NCI-H1694 (cell line): ENCODE measurements at regions not wholly inside any gene's neighbourhood (a gene's known extent, or its start where the extent isn't known, plus 50 kb on each side); places are given as distances from the start of the nearest gene placed in this dataset.
"Not testable (repeated sequence)": the region's sequence is repeated elsewhere in the genome, so short reads cannot be mapped to it uniquely, and the experiment has no call there.

Source experiments
- DNase-seq: peaks from one replicate; lab custom pipeline; 2025; lab: John Stamatoyannopoulos, UW

DNA sequence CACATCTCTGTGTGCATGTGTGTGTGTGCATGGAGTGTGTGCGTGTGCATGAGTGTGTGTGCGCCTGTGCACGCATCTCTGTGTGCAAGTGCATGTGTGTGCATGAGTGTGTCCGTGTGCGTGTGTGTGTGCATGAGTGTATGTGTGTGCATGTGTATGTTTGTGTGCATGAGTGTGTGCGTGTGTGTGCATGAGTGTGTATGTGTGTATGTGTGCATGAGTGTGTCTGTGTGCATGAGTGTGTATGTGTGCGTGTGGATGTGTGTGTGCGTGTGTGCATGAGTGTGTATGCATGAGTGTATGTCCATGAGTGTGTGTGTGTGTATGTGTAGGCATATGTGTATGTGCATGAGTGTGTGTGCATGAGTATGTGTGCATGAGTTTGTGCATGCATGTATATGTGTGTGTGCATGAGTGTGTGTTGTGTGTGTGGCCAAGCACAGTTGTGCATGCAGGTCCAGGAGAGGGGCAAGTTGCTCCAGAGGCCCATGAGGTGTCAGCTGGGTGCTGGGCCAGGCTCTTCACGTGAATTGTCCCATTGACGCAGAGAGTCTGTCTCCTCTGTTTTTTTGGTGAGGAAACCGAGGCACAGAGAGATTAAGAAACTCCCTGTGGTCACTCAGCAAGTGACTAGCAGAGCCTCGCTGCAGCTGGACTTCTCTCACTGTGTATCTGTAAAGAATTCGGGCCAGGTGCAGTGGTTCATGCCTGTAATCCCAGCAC lies 75.5 kb downstream of the ASB1 start:
- no peak for DNase-seq

DNA sequence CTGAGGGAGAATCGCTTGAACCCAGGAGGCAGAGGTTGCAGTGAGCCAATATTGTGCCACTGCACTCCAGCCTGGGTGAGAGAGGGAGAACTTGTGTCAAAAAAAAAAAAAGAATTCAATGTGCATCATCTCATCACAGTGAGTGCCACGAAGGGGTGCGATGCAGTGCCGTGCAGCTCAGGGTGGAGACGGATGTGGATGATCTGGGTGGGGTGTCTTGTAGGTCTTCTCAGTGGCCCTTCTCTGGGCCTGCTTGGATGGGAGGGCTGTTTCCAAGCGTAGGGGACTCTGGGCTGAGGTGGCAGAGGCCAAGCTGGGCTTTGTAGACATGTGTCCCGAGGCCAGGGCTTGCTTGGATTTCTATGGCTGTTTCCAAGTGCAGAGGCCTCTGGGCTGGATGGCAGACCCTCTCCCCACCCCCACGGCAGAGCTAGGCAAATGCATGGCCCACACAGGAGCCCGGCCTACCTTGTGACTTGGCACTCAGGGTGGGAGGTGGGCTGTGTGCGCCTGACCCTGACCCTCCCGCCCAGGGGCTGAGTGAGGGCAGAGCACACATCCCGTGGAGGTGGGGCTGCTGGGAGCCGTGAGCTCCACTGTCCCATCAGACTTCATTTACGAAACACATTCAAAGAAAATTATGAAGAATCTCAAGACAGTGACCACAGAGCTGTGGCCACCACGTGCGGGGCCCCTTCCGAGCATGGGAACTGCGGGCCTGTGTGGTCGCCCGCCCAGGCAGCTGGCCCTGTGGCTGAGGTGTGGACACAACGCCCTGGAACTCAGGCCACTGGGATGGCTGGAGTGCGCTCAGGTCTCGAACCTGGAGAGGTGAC lies 76.4 kb downstream of the ASB1 start:
- DNase-seq = no peak

DNA sequence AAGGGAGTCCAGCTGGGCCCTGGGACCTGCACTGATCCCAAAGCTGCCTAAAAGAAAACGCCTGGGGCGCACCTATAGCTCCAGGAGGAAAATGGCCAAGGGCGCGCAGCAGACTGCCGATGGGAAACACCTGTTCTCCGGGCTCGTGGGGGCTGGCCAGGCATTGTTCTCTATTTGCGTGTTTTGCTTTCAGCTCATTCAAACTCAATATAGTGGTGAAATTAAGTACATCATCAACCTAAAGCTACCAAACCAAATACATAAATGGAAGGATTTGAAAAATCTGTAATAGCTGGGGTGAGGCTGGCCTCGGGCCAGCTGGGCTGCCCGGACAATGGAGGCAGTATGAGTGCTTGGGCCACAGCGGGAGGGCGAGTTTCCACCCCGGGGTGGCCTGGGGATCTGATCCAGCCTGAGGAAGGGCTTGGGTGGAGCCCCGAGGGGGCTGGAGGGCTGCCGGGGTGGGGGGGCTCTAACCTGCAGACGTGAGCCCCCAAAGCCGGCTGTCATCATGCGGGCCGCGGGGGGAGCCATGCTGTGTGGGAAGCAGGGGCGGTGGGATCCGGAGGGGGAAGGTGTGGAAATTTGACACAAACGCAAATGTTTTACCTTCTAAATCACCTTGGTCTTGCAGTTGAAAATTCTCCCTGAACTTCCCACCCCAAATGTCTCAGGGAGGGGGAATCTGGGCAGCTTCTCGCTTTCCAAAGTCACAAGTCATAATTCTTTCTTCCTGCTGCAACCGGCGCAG lies 77.6 kb downstream of the ASB1 start:
- no peak for DNase-seq

DNA sequence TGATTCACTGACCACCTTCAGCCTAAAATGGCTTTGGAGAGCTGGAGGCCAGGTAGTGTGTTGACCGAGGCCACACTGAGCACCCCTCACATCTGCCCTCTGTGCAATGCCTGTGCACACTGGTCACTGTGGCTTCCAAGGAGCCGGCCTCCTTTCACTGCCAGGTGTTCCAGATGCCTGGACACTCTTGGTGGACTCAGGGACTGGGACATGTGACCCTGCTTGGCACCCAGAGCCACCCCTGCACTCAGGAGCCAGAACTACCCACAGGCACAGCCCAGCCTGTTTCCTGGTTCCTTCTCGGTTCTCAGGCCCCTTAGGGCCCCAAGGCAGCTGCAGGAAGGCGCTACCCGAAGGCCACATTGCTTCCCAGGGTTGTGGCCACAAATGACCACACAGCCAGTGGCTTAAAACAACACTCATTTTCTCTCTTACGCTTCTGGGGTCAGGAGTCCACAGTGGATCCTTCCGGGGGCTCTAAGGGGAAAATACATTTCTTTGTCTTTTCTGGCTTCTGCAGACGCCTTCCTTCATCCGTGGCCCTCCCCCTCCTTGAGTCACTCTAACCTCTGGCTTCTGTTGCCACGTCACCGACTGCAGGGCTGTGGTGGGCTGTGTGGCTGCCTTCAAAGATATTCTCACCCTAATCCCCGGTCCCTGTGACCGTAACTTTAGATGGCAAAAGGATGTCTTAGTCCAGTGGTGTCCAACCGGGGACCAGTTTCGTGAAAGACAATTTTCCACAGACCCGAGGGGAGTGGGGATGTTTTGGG lies 78.6 kb downstream of the ASB1 start:
- DNase-seq = no peak

DNA sequence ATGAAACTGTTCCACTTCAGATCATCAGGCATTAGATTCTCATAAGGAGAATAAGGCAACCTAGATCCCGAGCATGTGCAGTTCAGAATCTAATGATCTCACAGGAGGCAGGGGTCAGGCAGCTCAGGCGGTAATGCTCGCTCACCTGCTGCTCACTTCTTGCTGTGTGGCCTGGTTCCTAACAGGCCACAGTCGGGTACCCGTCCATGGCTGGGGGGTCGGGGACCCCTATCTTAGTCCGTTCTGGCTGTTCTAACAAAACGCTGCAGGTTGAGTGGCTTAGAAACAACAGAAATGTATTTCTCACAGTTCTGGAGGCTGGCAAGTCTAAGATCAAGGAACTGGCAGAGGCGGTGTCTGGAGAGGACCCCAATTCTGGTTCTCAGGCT lies 79.2 kb downstream of the ASB1 start:
- DNase-seq = no peak

DNA sequence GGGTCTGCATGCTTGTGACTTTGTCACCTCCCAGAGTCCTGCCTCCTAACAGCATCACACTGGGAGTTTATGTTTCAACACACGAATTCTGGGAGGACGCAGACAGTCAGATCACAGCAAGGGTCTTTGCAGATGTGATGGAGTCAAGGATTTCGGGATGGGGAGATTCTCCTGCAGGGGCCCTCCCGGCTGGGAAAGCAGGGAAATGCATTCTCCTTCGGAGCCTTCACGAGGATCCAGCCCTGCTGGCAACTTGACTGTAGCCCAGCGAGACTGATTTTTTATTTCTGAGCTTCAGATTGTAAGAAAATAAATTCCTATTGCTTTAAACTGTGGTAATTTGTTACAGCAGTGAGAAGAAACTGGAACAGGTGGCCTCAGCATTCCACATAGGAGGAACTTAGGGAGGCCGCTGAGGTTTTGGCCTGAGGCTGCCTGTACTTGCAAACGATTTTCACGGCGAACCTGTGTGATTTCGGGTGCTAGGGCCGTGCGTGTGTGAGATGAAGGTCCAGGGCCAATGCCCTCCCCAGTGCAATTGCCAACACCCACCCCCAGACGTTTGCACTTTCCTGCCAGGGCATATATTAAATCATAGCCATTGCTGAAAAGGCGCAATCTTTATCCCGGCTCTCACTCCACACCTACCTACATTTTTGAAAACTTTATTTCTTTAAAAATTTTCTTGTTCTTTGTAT lies 79.8 kb downstream of the ASB1 start:
- DNase-seq = no peak

DNA sequence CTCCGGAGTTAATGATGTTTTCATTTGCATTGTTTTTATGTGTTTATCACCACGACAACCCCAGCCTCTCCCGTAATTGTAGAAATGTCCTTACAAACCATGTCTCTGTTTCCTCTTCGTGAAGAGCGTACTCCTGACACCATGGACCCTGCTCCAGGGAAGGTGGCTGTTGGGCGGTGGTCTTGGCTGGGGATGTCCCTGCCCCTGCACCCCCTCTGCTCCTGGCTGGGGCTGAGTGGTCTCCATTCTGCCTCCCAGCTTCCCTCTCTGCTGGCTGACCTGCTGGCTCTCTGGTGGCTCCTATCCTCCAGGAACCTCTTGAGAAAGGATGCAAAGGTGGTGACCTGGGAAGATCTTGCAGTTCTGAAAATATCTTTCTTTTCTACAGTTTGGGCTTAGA lies 81.1 kb downstream of the ASB1 start:
- no peak for DNase-seq

DNA sequence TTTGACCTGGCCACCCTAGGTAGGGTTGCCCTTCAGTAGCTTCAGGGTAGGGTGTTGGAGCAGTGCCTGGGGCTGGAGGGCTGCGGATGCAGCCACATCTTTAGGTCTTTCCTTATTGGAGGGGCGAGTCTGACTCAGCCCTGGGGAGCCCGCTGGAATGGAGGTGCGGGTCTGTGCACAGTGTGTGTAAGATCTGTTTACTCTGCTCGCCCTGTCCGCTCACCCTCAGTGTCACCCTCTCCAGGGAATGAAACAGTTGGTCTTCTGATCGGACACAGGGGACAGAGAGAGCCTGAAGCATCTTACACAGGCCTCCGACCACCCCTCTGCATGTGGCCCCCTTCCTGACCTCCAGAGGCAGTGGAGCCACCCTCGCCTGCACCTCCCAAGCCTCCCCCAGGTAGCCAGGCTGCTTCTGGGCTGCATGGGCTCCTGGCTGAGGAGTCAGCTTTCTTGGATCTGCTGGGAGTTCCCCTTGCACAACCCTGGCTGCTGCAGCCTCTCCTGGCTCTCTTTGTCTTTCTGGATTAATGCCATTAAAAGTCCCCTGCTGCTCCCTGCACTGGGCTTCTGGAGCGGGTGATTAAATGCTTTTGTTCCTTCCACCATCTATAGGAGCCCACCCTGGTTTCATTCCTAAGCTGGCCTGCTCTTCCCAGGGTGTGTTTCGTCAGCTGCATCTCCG lies 82.6 kb downstream of the ASB1 start:
- DNase-seq = no peak

DNA sequence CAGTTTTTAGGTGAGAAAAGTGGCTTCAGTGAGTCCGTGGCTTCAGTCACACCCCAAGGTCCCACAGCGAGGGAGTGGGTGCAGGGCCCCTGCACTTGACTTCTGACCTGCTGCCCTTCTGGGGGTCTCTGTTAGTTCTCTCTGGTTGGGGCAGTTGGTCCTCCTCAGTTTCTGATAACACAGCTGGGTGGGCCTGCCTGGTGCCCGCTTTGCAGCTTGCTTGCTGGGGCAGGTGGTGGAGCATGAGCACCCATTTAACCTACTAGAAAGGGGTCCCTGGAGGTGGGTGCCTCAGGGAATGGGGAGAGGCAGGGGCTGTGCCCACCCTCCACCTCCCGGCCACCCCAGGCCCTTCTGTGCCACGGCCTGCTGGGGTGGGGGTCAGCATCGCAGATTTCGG lies 83.2 kb downstream of the ASB1 start:
- no peak for DNase-seq

DNA sequence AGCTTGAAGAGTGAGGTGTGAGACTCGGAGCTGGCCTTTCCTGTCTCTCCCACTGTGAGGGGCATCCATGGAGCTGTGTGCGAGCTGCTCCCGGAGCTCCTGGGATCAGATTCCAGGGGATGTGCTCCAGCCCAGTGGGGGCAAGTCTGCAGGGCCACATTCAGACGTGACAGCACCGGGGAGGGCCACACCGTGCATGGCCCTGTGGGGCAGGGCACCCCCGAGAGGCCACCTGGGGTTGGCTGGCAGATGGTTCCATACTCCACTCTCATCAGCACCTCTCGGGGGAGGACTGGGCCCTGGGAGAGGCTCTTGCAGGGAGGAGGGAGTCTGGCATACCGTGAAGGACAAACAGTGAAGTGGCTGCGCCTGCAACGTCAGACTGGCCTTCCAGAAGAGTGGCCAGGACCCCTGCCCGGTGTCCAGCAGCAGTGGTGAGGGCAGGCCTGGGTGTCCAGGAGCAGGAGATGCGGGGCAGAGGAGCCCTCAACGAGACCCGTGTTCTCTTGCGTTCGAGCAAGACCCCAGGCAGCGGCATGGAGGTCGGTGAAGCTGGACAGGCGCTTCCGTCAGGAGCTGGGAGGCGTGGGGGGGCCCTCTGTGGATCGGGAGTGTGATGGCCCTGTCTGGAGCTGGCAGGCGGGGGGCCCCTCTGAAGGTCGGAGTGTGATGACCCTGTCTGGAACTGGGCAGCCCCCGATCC lies 84.3 kb downstream of the ASB1 start:
- no peak for DNase-seq

DNA sequence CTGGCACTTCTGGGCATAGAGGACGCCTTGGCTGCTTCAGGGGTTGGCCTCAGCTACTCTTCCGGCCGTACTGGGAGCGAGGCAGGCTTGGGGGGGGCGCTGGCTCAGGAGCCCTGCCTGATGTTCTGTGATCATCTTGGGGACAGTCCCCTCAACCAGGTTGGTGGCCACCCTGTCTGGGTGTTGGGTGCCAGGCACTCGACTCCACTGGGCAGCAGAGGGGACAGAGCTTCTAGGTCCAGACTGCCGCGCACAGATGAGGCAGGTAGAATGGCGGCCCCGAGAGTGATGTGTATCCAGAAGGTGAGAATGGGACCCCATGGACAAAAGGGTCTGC lies 84.9 kb downstream of the ASB1 start:
- DNase-seq = no peak

DNA sequence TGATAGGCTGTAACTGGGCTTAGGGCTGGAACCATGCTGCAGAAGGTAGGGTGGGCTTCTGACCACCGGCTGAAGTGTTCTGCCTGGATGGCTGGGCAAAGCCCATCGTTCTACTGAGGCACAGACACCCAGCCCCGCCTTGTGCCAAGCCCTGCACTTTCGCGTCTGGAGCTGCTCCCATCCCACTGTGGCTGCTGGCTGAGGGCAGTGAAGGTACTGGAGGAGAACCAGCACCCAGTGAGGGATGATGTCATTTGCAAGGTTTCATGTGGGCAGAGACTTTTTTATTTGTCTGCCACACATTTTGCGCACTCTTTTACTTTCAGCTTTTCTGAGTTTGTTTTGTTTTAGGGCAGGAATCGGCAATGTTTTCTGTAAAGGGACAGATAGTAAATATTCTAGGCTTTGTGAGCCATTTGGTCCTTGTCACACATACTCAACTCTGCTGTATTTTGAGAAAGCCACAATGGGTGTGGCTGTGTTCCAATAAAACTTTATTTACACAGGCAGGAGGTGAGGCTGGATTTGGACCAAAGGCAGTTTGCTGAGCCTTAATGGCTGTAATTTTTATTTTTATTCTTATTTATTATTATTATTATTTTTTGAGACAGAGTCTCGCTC lies 85.6 kb downstream of the ASB1 start:
- DNase-seq = no peak

DNA sequence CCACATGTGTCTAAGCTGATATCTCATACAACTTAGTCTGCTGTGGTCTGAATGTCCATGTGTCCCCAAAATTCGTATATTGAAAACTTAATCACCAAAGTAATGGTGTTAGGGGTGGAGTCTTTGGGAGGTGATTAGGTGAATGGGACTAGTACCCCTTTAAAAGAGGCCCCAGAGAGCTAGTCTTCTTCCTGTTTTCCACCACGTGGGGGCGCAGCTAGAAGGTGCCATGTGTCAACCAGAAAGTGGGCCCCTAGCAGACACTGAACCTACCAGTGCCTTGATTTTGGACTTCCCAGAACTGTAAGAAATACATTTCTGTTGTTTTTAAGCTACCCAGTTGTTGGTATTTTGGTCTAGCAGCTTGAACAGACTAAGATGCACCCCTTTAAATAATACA lies 86.6 kb downstream of the ASB1 start:
- no peak for DNase-seq

DNA sequence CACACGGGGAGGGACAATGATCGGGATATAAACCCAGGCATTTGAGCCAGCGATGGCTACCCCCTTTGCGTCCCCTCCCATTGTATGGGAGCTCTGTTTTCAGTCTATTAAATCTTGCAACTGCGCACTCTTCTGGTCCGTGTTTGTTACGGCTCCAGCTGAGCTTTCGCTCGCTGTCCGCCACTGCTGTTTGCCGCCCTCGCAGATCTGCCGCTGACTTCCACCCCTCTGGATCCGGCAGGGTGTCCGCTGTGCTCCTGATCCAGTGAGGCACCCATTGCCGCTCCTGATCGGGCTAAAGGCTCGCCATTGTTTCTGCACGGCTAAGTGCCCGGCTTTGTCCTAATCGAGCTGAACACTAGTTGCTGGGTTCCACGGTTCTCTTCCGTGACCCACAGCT lies 87.3 kb downstream of the ASB1 start:
- DNase-seq = not testable (repeated sequence)

DNA sequence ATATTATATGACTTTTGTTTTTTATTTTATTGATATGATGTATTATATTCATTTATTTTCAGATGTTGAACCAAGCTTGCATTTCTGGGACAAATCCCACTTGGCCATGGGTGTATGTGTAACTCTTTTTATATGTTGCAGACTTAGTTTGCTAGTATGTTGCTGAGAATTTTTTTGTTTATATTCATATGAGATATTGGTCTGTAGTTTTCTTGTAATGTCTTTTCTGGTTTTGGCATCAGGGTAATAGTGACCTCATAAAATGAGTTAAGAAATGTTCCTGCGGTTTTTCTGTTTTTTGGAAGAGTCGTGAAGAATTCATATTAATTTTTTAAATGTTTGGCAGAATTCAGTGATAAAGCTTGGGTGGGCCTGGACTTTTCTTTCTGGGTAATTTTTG lies 88.7 kb downstream of the ASB1 start:
- no peak for DNase-seq

DNA sequence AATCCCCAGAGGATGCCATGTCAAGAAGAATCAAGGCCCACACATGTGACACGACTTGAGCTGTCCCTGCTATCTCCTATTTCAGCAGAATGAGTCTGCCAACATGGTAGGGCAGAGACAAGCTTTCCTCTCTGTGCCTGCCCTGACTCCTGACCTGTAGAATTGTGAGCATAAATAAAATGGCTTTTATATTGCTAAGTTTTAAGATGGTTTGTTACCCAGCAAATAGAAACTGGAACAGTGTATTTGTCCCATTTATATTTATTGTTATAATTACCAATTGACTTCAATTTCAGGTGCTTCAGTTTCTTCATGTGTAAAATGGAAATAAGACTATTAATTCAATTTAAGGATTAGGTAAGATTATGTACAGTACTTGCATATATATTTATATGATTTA lies 90.5 kb downstream of the ASB1 start:
- no peak for DNase-seq

DNA sequence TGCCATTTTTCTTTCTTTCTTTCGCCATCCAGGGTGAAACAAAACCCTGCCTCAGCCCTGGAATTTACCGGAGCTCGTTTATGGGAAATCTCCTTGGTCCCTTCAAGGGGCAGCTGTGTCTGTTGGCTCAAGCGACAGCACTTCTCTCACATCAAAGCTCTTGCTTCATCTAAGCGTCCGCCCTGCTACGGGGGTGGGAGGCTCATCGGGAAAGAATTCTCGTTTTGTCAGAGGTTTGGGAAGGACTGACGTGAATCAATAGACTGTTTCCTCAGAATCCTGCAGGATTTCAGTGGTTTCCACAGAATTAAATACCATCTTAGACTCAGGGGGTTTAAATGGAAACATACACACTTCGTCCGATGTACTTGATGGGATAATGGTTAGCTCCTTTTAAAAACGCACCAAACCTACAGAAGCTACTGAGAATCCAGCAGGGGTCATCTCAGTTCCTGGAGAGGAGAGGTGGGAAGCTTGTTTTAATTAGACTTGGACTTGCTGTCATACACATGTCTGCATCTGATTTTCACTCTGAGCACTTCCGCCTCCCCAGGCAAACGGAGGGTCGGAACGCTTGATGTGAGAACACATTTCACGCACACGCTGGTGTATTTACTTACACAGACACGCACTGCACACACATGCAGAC lies 91.6 kb downstream of the ASB1 start:
- no peak for DNase-seq

DNA sequence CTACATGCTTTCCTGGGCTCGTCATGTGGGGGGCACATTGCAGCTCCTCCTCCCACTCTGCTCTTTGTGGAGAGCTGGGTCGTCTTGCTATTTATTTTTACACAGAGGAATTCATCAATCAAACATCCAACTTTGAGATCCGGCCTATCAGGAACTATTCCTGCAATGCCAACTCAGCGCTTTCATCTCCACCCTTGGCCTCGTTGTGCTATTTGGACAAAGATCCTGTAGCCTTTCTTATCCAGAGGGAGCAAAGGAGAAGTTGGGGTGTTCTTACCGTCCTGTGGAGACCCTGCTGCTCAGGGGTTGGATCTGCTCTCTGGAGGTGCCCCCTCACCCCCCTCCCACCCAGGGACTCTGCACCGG lies 92.1 kb downstream of the ASB1 start:
- no peak for DNase-seq

DNA sequence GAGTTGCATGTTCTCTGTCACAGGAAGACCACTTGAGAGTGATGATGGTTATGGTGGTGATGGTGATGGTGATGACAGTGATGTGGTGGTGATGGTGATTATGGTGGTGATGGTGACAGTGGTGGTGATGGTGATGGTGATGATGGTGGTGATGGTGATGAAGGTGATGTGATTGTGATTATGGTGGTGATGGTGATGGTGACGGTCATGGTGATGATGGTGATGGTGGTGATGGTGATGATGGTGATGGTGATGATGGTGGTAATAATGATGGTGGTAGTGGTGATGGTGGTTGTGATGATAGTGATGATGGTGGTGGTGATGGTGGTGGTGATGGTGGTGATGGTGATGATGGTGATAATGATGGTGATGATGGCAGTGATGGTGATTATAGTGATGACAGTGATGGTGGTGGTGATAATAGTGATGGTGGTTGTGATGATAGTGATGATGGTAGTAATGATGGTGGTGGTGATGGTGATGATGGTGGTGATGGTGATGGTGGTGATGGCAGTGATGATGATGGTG lies 93.7 kb downstream of the ASB1 start:
- DNase-seq = no peak
